Calu3 (cell line): ENCODE measurements at regions not wholly inside any gene's neighbourhood (a gene's known extent, or its start where the extent isn't known, plus 50 kb on each side); places are given as distances from the start of the nearest gene placed in this dataset.
"Not testable (repeated sequence)": the region's sequence is repeated elsewhere in the genome, so short reads cannot be mapped to it uniquely, and the experiment has no call there.

Experiments used
- BruUV-seq: library from RNA; stranded (reverse); fragments of 400-500 nt; replicated peaks from 2 replicates; lab custom pipeline; 2021; lab: Mats Ljungman, UMichigan
- CTCF ChIA-PET: fragments of 300-600 bp; sonication (Branson Sonifier 250); formaldehyde crosslinking; loops from one replicate; lab custom pipeline; 2022; ENCODE audit warnings: antibody characterized with exemption; lab: Charles Lee
- DNase-seq: peaks from one replicate; pipeline ENCODE4 v3.0.0; 2022
- H3K27ac Mint-ChIP-seq: one replicate; pipeline ENCODE4 v1.8.0; 2022; ENCODE audit warnings: mixed read lengths; ENCODE audit not compliant: unreplicated experiment
- H3K27me3 Mint-ChIP-seq: one replicate; pipeline ENCODE4 v1.8.0; 2022; ENCODE audit warnings: mixed read lengths; ENCODE audit not compliant: unreplicated experiment
- H3K36me3 Mint-ChIP-seq: one replicate; pipeline ENCODE4 v1.8.0; 2022; ENCODE audit warnings: mild to moderate bottlenecking, moderate library complexity, mixed read lengths; ENCODE audit not compliant: insufficient read depth, unreplicated experiment
- H3K4me1 Mint-ChIP-seq: one replicate; pipeline ENCODE4 v1.8.0; 2022; ENCODE audit warnings: mild to moderate bottlenecking, low read depth, mixed read lengths; ENCODE audit not compliant: unreplicated experiment
- H3K4me3 Mint-ChIP-seq: one replicate; pipeline ENCODE4 v1.8.0; 2022; ENCODE audit warnings: mild to moderate bottlenecking, low read depth, moderate library complexity, mixed read lengths; ENCODE audit not compliant: unreplicated experiment
- H3K9me3 Mint-ChIP-seq: one replicate; pipeline ENCODE4 v1.8.0; 2022; ENCODE audit warnings: low read depth, mixed read lengths; ENCODE audit not compliant: unreplicated experiment
- CTCF ChIP-seq: fragments of 200-600 bp; IDR thresholded peaks from one replicate; pipeline ENCODE4 v1.8.0; 2022; ENCODE audit warnings: antibody characterized with exemption; ENCODE audit not compliant: unreplicated experiment
- intact Hi-C: fragments of 100-400 bp; cut with micrococcal nuclease; formaldehyde crosslinking; loops from one replicate; pipeline ENCODE4 v1.10.0; 2022; ENCODE audit not compliant: unreplicated experiment

- Mint-ChIP-seq H3K4me3 (no peak overlapping the region), H3K4me1 (no peaks in the 10 kb centered on the region), H3K27ac (no peak overlapping the region), H3K36me3 (no peaks in the 10 kb centered on the region), H3K9me3 (no peaks in the 10 kb centered on the region), H3K27me3 (peaks cover 20% of the 10 kb centered on the region)
- intact Hi-C loops: no loop called here
- CTCF ChIA-PET: interaction anchor here (1.0 kb wide), 1 partner anchor 8 kb away, joined by 3 read pairs; no protein-coding TSS in a partner anchor
- no peak for DNase-seq
- TF ChIP-seq CTCF: no peak
- BruUV-seq: no TSS peak
Measured at GRCh38 chr4:27685947-27686346, 825.3 kb downstream of the STIM2 start.

DNA sequence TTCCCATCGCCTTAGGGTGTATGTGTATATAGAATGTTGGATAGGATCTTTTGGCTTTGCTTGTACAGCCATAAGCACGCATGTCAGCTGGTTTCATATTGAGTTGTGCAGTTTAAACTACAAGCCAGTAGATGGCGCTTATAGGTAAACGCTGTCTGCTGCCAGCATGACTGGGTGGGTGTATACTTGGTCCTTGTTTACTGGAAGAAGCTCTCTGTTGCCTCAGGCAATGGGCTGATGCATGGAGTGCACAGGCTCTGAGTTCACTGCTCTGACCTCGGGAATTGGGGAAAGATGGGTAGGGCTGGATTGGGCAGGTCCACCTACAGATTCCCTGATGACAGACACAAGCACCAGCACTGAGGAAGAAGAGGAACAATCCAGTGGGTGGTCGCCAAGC, 831.5 kb downstream of the STIM2 start:
- peak; percentile 11 for DNase-seq
- no peak for TF ChIP-seq CTCF
- Mint-ChIP-seq H3K4me1 (no peaks in the 10 kb centered on the region), H3K4me3 (no peak overlapping the region), H3K27me3 (peaks cover 9% of the 10 kb centered on the region), H3K36me3 (no peaks in the 10 kb centered on the region), H3K27ac (no peak overlapping the region), H3K9me3 (no peaks in the 10 kb centered on the region)
- CTCF ChIA-PET: interaction anchor here (1.0 kb wide), 1 partner anchor 18 kb away, joined by 3 read pairs; no protein-coding TSS in a partner anchor
- no TSS peak for BruUV-seq
- intact Hi-C loops: no loop called here

GRCh38 chr4:27692868-27693634, 832.4 kb downstream of the STIM2 start:
- H3K9me3 Mint-ChIP-seq: no peaks in the 10 kb centered on the region
- H3K27ac Mint-ChIP-seq: no peak overlapping the region
- no peaks in the 10 kb centered on the region for H3K4me1 Mint-ChIP-seq
- H3K27me3 Mint-ChIP-seq: peaks cover 9% of the 10 kb centered on the region
- H3K36me3 Mint-ChIP-seq: no peaks in the 10 kb centered on the region
- TF ChIP-seq CTCF: no peak
- DNase-seq: no peak
- no TSS peak for BruUV-seq
- CTCF ChIA-PET: interaction anchor here (1.0 kb wide), 1 partner anchor 17 kb away, joined by 3 read pairs; no protein-coding TSS in a partner anchor
- intact Hi-C loops: no loop called here
- no peak overlapping the region for H3K4me3 Mint-ChIP-seq

- not testable (repeated sequence) for BruUV-seq
Measured at GRCh38 chr4:27696257-27696656, 835.6 kb downstream of the STIM2 start.

GRCh38 chr4:27701606-27702005, 841.0 kb downstream of the STIM2 start:
- Mint-ChIP-seq H3K27me3 (no peaks in the 10 kb centered on the region), H3K27ac (no peak overlapping the region), H3K9me3 (no peaks in the 10 kb centered on the region), H3K36me3 (no peaks in the 10 kb centered on the region), H3K4me3 (no peak overlapping the region), H3K4me1 (no peaks in the 10 kb centered on the region)
- no peak for TF ChIP-seq CTCF
- intact Hi-C loops: no loop called here
- BruUV-seq: no TSS peak
- CTCF ChIA-PET: no interaction called here
- no peak for DNase-seq

More at GRCh38 chr4:27696257-27696656, 835.6 kb downstream of the STIM2 start:
- H3K9me3 Mint-ChIP-seq, intact Hi-C loops, H3K27me3 Mint-ChIP-seq, H3K4me1 Mint-ChIP-seq, H3K4me3 Mint-ChIP-seq, H3K36me3 Mint-ChIP-seq, DNase-seq, CTCF ChIA-PET: not testable (repeated sequence)
- peak overlapping the region; percentile 50 for H3K27ac Mint-ChIP-seq
